ENCODE measurements at regions not wholly inside any gene's neighbourhood (a gene's known extent, or its start where the extent isn't known, plus 50 kb on each side); places are given as distances from the start of the nearest gene placed in this dataset.

DNA sequence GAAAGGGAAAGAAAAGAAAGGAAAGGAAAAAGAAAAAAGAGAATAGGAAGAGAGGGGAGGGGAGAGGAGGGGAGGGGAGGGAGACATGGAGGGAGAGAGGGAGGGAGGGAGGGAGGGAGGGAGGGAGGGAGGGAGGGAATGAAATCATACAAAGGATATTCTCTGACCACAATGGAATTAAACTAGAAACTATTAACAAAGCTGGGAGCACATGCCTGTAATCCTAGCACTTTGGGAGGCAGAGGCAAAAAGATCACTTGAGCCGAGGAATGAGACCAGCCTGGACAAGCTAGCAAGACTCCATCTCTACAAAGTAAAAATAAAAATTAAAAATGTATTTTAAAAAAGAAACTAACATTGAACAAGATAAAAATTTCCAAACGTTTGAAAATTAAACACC is 62.8 kb downstream of the ILRUN start:
- H3K4me1 ChIP-seq = no peaks in the 10 kb centered on the region
- ATAC-seq = no peak
- TF ChIP-seq, protein P1, sequence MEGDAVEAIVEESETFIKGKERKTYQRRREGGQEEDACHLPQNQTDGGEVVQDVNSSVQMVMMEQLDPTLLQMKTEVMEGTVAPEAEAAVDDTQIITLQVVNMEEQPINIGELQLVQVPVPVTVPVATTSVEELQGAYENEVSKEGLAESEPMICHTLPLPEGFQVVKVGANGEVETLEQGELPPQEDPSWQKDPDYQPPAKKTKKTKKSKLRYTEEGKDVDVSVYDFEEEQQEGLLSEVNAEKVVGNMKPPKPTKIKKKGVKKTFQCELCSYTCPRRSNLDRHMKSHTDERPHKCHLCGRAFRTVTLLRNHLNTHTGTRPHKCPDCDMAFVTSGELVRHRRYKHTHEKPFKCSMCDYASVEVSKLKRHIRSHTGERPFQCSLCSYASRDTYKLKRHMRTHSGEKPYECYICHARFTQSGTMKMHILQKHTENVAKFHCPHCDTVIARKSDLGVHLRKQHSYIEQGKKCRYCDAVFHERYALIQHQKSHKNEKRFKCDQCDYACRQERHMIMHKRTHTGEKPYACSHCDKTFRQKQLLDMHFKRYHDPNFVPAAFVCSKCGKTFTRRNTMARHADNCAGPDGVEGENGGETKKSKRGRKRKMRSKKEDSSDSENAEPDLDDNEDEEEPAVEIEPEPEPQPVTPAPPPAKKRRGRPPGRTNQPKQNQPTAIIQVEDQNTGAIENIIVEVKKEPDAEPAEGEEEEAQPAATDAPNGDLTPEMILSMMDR (IDR thresholded peaks at IDR 0.05) = no peak
- no peak for DNase-seq
- H3K9me3 ChIP-seq = no peaks in the 10 kb centered on the region
- intact Hi-C loops (cut with DNase I) = no loop called here
- H3K27me3 ChIP-seq (ENCODE audit: low read depth) = no peaks in the 10 kb centered on the region
- peaks cover 4% of the 10 kb centered on the region for H3K36me3 ChIP-seq
- no peak overlapping the region for H3K27ac ChIP-seq
- no peak overlapping the region for H3K4me3 ChIP-seq

DNA sequence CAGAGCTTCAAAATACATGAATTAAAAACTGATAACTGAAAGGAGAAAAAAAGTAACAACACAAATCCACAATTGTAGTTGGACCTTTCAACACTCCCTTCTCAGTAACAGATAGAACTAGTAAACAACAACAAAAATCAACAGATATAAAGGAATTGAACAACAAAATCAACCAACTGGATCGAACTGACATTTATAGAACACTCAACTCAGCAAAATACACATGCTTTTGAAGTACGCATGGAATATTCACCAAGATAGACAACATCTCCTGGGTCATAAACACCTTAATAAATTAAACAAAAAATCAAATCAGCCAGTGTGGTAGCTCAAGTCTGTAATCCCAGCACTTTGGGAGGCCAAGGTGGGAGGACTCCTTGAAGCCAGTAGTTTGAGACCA is 63.3 kb downstream of the ILRUN start:
- H3K9me3 ChIP-seq = no peaks in the 10 kb centered on the region
- TF ChIP-seq, protein P1 (IDR thresholded peaks at IDR 0.05) = no peak
- no peak overlapping the region for H3K4me3 ChIP-seq
- no peak overlapping the region for H3K27ac ChIP-seq
- DNase-seq (no peak), ATAC-seq (no peak)
- H3K27me3 ChIP-seq (ENCODE audit: low read depth) = no peaks in the 10 kb centered on the region
- H3K4me1 ChIP-seq = no peaks in the 10 kb centered on the region
- H3K36me3 ChIP-seq = peaks cover 4% of the 10 kb centered on the region
- intact Hi-C loops (cut with DNase I) = no loop called here

DNA sequence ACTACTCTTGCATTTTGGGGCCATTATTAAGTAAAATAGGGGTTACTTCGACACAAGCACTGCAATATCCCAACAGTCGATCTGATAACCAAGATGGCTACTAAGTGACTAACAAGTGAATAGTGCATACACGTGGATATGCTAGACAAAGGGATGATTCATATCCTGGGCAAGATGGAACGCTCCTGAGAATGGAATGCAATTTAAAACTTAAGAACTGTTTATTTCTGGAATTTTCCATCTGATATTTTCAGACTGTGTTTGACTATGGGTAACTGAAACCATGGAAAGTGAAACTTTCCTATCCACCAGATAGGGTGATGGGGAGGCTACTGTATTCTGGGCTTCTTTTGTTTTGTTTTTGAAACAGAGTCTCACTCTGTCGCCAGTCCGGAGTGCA is 66.5 kb downstream of the ILRUN start:
- DNase-seq (no peak), ATAC-seq (no peak)
- Histone ChIP-seq H3K36me3 (no peaks in the 10 kb centered on the region), H3K9me3 (no peaks in the 10 kb centered on the region), H3K27ac (no peak overlapping the region), H3K4me1 (no peaks in the 10 kb centered on the region), H3K4me3 (no peak overlapping the region), H3K27me3 (ENCODE audit: low read depth) (no peaks in the 10 kb centered on the region)
- intact Hi-C loops (cut with DNase I) = no loop called here
- TF ChIP-seq, protein P1 (IDR thresholded peaks at IDR 0.05) = no peak

DNA sequence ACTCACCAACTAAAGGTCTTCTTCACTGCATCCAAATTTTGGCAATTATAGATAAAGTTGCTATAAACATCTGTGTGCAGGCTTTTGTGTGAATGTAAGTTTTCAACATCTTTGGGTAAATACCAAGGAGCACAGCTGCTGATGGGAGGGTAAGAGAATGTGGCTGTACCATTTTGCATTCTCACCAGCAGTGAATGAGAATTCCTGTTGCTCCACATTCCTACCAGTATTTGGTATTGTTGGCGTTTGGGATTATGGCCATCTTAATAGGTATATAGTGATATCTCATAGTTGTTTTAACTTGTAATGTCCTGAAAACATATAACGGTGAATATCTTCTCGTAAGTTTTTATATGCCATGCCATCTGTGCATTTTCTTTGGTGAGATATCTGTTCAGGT is 69.3 kb downstream of the ILRUN start:
- no peaks in the 10 kb centered on the region for H3K27me3 ChIP-seq (ENCODE audit: low read depth)
- H3K9me3 ChIP-seq = no peaks in the 10 kb centered on the region
- no peak overlapping the region for H3K4me3 ChIP-seq
- no peak overlapping the region for H3K27ac ChIP-seq
- no peak for ATAC-seq
- H3K36me3 ChIP-seq = no peaks in the 10 kb centered on the region
- intact Hi-C loops (cut with DNase I) = no loop called here
- TF ChIP-seq, protein P1 (IDR thresholded peaks at IDR 0.05) = no peak
- H3K4me1 ChIP-seq = no peaks in the 10 kb centered on the region
- DNase-seq = no peak

DNA sequence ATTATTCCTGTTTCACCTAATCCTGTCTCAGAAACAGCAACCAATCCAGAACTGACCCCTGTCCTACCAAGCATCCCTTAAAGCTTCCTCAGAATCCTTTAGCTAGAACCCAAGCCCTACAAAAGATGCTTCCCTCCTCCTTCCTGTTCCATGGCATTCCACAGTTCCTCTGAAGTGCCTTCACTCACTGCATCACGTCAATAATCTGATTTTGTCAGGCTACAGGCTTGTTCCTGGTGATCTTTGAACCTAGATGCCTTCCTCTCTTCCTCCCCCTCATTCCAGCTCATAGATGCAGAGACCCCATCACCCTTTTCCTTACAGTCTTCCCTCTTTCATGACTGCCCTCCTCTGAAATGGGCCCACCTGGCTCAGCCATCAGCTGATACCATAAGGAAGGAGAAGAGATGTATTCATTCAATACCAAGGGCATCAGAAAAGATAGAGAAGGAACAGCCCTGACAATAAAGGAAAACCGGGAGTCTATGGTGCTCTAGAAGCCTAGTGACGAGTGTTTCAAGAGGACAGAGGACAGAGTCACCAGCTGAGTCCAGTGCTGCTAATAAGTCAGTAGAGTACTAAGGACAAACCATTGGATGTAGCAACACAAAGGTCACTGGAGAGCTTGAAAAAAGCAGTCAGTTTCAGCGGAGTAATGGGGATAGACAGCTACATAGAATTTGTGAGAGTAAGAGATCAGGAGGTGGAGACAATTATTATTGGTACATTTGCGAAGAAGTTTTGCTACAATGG is 62.5 kb upstream of the SPDEF start:
- DNase-seq = no peak
- peaks cover 13% of the 10 kb centered on the region for H3K36me3 ChIP-seq
- TF ChIP-seq, protein P1 (IDR thresholded peaks at IDR 0.05) = no peak
- ATAC-seq = no peak
- H3K27me3 ChIP-seq (ENCODE audit: low read depth) = no peaks in the 10 kb centered on the region
- no peak overlapping the region for H3K27ac ChIP-seq
- H3K9me3 ChIP-seq = no peaks in the 10 kb centered on the region
- no peaks in the 10 kb centered on the region for H3K4me1 ChIP-seq
- intact Hi-C loops (cut with DNase I) = no loop called here
- H3K4me3 ChIP-seq = no peak overlapping the region
